NCI-H1092 (cell line): ENCODE measurements at regions not wholly inside any gene's neighbourhood (a gene's known extent, or its start where the extent isn't known, plus 50 kb on each side); places are given as distances from the start of the nearest gene placed in this dataset.

Experiments used
- DNase-seq: peaks from one replicate; lab custom pipeline; 2025; lab: John Stamatoyannopoulos, UW

GRCh38 chr5:167895899-167896659 lies 395.4 kb upstream of the WWC1 start:
- DNase-seq: no peak

- DNase-seq: no peak
These were observed 394.6 kb upstream of the WWC1 start for GRCh38 chr5:167896814-167897213.

GRCh38 chr5:167897371-167897770 lies 394.1 kb upstream of the WWC1 start:
- no peak for DNase-seq

GRCh38 chr5:167898361-167899042 lies 392.9 kb upstream of the WWC1 start:
- no peak for DNase-seq

GRCh38 chr5:167899490-167900070 lies 391.9 kb upstream of the WWC1 start:
- no peak for DNase-seq

GRCh38 chr5:167900340-167900935 lies 391.0 kb upstream of the WWC1 start:
- no peak for DNase-seq

GRCh38 chr5:167902298-167902697 lies 389.1 kb upstream of the WWC1 start:
- DNase-seq: no peak

- DNase-seq: no peak
These were observed 388.2 kb upstream of the WWC1 start for GRCh38 chr5:167903243-167903642.

GRCh38 chr5:167903659-167904058 lies 387.8 kb upstream of the WWC1 start:
- DNase-seq: no peak

- no peak for DNase-seq
These were observed 385.3 kb upstream of the WWC1 start for GRCh38 chr5:167905919-167906853.

- DNase-seq: no peak
These were observed 382.8 kb upstream of the WWC1 start for GRCh38 chr5:167908606-167909005.

- DNase-seq: no peak
These were observed 378.3 kb upstream of the WWC1 start for GRCh38 chr5:167912941-167913665.

- no peak for DNase-seq
These were observed 376.2 kb upstream of the WWC1 start for GRCh38 chr5:167915237-167915636.

GRCh38 chr5:167916261-167916691 lies 375.2 kb upstream of the WWC1 start:
- no peak for DNase-seq

GRCh38 chr5:167916706-167917105 lies 374.7 kb upstream of the WWC1 start:
- DNase-seq: no peak

- no peak for DNase-seq
These were observed 373.1 kb upstream of the WWC1 start for GRCh38 chr5:167918184-167918812.

- DNase-seq: no peak
These were observed 372.5 kb upstream of the WWC1 start for GRCh38 chr5:167918813-167919483.

GRCh38 chr5:167920589-167920988 lies 370.9 kb upstream of the WWC1 start:
- no peak for DNase-seq

GRCh38 chr5:167921796-167922195 lies 369.6 kb upstream of the WWC1 start:
- no peak for DNase-seq

- DNase-seq: no peak
These were observed 368.0 kb upstream of the WWC1 start for GRCh38 chr5:167923396-167923795.
